ENCODE measurements at regions not wholly inside any gene's neighbourhood (a gene's known extent, or its start where the extent isn't known, plus 50 kb on each side); places are given as distances from the start of the nearest gene placed in this dataset.

DNA sequence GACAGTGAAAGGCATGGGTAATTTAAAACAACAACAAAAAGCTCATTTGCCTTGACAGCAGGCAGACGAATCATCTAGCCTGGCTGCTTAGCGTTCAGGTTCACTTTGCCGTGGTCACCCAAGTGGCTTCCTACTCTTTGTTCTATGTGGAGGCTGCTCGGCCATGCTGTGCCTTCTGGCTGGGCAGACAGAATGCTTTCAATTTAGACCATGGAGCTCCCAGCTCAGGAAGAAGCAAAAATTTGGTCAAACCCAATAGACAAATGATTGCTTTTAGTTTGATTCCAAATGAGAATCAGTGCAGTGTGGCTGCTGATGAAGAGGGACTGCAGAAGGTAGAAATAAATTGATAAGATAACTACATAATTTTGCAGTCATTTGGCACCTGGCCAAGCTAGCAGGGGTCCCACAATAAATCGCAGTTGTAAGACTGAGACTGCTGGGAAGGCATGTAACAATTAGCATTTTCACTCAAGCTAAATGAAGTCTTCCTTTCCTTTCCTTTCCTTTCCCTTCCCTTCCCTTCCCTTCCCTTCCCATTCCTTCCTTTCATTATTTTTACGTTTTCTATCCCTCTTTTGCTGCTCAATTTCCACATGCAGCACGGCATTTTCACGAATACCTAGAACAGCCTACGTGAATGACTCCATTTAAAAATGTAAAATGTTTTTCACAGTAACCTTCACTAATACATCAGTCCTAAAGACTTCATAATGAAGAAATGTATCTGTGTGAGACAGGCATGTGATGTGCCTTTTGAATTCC lies 360.4 kb upstream of the TGFBR2 start:
- Histone ChIP-seq H4K91ac (ENCODE audit: insufficient read depth, low read depth, low read length) (no peak overlapping the region), H3K4me1 (ENCODE audit: control insufficient read depth, insufficient read depth, low read length) (peaks cover 5% of the 10 kb centered on the region; the same call in 1 of the 2 replicates), H3K4ac (ENCODE audit: low read depth, low read length) (no peak overlapping the region), H3K27ac (ENCODE audit: insufficient read depth, low read length) (no peak overlapping the region), H3K9ac (ENCODE audit: low read depth, low read length) (no peak overlapping the region), H3K9me3 (ENCODE audit: control insufficient read depth, insufficient read depth, low read length) (no peaks in the 10 kb centered on the region), H4K8ac (ENCODE audit: low read depth in 2 of 2, low read length in 2 of 2) (no peak overlapping the region), H2BK120ac (ENCODE audit: low read depth, low read length) (no peak overlapping the region), H3K56ac (ENCODE audit: extremely low read depth, insufficient read depth, low read length) (no peak overlapping the region), H3K14ac (replicated peaks; ENCODE audit: low read depth, low read length) (no peak overlapping the region), H2AK5ac (ENCODE audit: low read depth, low read length) (no peak overlapping the region), H2AFZ (replicated peaks; ENCODE audit: low read length, poor library complexity) (peak overlapping the region; percentile 46), H2BK15ac (ENCODE audit: low read depth, low read length) (no peak overlapping the region), H2BK20ac (ENCODE audit: low read depth, low read length) (no peak overlapping the region), H2BK5ac (ENCODE audit: low read depth, low read length, poor library complexity, severe bottlenecking) (peak overlapping the region; percentile 35), H3K4me2 (ENCODE audit: low read depth, low read length) (no peak overlapping the region), H4K5ac (ENCODE audit: low read depth, low read length) (no peak overlapping the region), H4K20me1 (ENCODE audit: insufficient read depth, low read length) (no peaks in the 10 kb centered on the region), H3K27me3 (ENCODE audit: control insufficient read depth, insufficient read depth, low read length) (no peaks in the 10 kb centered on the region), H3K9me1 (ENCODE audit: insufficient read depth, low read length) (peaks cover 3% of the 10 kb centered on the region; the same call in 1 of the 2 replicates), H2AK9ac (replicated peaks; ENCODE audit: low read depth, low read length, poor library complexity) (no peak overlapping the region), H3K79me1 (ENCODE audit: low read depth in 1 of 2, low read length in 2 of 2) (no peaks in the 10 kb centered on the region), H3K4me3 (ENCODE audit: insufficient read depth, low read depth, low read length) (no peak overlapping the region), H3K23ac (ENCODE audit: low read depth, low read length) (no peak overlapping the region), H3K36me3 (ENCODE audit: control insufficient read depth, insufficient read depth, low read length) (no peaks in the 10 kb centered on the region), H3K18ac (ENCODE audit: low read depth, low read length) (no peak overlapping the region)
- dilution Hi-C loops (cut with HindIII; ENCODE audit: low sequenced_read_pairs, unreplicated experiment): no loop called here
- in situ Hi-C loops (cut with MboI; ENCODE audit: low sequenced_read_pairs): no loop called here
- WGBS, 2 experiments (ENCODE audit: extremely low coverage in 2 of 2, insufficient read length in 1 of 2): 76 to 94% methylated on average over 1 to 6 of the region's 9 CpGs
- ATAC-seq (ENCODE audit: low read depth) (no peak), DNase-seq (no peak)
- ChIA-PET CTCF (no interaction called here), POLR2A (ENCODE audit: unreplicated experiment) (no interaction called here)
- TF ChIP-seq RCOR1 (IDR thresholded peaks at IDR 0.05; ENCODE audit: insufficient replicate concordance, low read length) (no peak), CHD1 (IDR thresholded peaks at IDR 0.05; ENCODE audit: low read depth, low read length) (no peak), ELK1 (IDR thresholded peaks at IDR 0.05; ENCODE audit: borderline replicate concordance, low read depth, low read length) (no peak), NFE2L2 (IDR thresholded peaks at IDR 0.05; ENCODE audit: low read depth, low read length) (no peak), MAFK (IDR thresholded peaks at IDR 0.05; ENCODE audit: low read depth, low read length) (no peak), MAZ (IDR thresholded peaks at IDR 0.05; ENCODE audit: borderline replicate concordance, low read depth, low read length) (no peak), BHLHE40 (IDR thresholded peaks at IDR 0.05; ENCODE audit: low read depth, low read length) (no peak), FOS (IDR thresholded peaks at IDR 0.05; ENCODE audit: low read depth, low read length) (no peak), RFX5 (IDR thresholded peaks at IDR 0.05; ENCODE audit: low read depth, low read length) (no peak), POLR2A (IDR thresholded peaks at IDR 0.05; ENCODE audit: low read depth, low read length) (no peak), RAD21 (IDR thresholded peaks at IDR 0.05; ENCODE audit: low read length) (no peak), CEBPB (IDR thresholded peaks at IDR 0.05; ENCODE audit: low read depth, low read length) (no peak), MXI1 (IDR thresholded peaks at IDR 0.05; ENCODE audit: borderline replicate concordance, low read depth, low read length) (no peak), SMC3 (IDR thresholded peaks at IDR 0.05; ENCODE audit: low read depth, low read length) (no peak)
- TF ChIP-seq, protein P1, sequence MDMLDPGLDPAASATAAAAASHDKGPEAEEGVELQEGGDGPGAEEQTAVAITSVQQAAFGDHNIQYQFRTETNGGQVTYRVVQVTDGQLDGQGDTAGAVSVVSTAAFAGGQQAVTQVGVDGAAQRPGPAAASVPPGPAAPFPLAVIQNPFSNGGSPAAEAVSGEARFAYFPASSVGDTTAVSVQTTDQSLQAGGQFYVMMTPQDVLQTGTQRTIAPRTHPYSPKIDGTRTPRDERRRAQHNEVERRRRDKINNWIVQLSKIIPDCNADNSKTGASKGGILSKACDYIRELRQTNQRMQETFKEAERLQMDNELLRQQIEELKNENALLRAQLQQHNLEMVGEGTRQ (IDR thresholded peaks at IDR 0.05; ENCODE audit: low read depth, low read length): no peak
- TF ChIP-seq, protein P2, sequence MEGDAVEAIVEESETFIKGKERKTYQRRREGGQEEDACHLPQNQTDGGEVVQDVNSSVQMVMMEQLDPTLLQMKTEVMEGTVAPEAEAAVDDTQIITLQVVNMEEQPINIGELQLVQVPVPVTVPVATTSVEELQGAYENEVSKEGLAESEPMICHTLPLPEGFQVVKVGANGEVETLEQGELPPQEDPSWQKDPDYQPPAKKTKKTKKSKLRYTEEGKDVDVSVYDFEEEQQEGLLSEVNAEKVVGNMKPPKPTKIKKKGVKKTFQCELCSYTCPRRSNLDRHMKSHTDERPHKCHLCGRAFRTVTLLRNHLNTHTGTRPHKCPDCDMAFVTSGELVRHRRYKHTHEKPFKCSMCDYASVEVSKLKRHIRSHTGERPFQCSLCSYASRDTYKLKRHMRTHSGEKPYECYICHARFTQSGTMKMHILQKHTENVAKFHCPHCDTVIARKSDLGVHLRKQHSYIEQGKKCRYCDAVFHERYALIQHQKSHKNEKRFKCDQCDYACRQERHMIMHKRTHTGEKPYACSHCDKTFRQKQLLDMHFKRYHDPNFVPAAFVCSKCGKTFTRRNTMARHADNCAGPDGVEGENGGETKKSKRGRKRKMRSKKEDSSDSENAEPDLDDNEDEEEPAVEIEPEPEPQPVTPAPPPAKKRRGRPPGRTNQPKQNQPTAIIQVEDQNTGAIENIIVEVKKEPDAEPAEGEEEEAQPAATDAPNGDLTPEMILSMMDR (conservative IDR thresholded peaks at IDR 0.05; ENCODE audit: low read depth, low read length): no peak
- intact Hi-C loops (cut with micrococcal nuclease): no loop called here
- no TSS peak for BruUV-seq (replicated peaks)

Measured in IMR-90 (cell line).